ENCODE measurements at regions not wholly inside any gene's neighbourhood (a gene's known extent, or its start where the extent isn't known, plus 50 kb on each side); places are given as distances from the start of the nearest gene placed in this dataset.

DNA sequence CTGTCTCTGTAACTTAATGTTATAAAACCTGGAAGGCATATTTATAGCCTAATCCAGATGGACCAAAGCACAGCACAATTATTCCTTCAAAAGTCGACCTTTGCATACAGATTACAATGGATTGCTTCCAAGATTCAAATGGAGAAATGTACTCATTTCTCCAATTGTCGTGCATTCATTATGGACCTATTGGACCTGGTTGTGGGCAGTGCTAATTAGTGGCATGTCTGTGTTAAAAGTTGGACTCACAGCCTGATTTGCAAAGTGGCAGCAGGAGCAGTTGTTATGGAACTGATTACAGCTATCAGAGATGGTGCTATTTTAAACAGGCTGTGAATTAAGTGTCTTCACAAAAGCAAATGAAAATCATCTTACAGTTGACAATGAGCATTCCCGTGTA, 1529.3 kb upstream of the SLC10A2 start:
- H3K27ac Mint-ChIP-seq, result no peak overlapping the region
- ATAC-seq (ENCODE audit: low read depth in 2 of 2), result no peak
- Histone ChIP-seq H3K9me3 (ENCODE audit: control insufficient read depth in 2 of 2, low read length in 2 of 2) (no peaks in the 10 kb centered on the region), H3K4me3 (ENCODE audit: low read depth, low read length) (no peak overlapping the region), H3K4me1 (ENCODE audit: control insufficient read depth, insufficient read depth, low read length, poor library complexity, severe bottlenecking) (no peaks in the 10 kb centered on the region), H3K27me3 (ENCODE audit: control insufficient read depth, insufficient read depth, low read length) (no peaks in the 10 kb centered on the region), H3K27ac (ENCODE audit: insufficient read depth, low read length, poor library complexity, severe bottlenecking) (no peak overlapping the region), H3K36me3 (ENCODE audit: control insufficient read depth, insufficient read depth, low read length) (no peaks in the 10 kb centered on the region)
- no peak for DNase-seq
- H3K4me3 Mint-ChIP-seq, result no peak overlapping the region
- no peaks in the 10 kb centered on the region for H3K27me3 Mint-ChIP-seq
- peaks cover 0 to 7% (median 5%) of the 10 kb centered on the region in 7 donors for H3K9me3 Mint-ChIP-seq
- H3K4me1 Mint-ChIP-seq, result no peaks in the 10 kb centered on the region
- H3K36me3 Mint-ChIP-seq, result no peaks in the 10 kb centered on the region

DNA sequence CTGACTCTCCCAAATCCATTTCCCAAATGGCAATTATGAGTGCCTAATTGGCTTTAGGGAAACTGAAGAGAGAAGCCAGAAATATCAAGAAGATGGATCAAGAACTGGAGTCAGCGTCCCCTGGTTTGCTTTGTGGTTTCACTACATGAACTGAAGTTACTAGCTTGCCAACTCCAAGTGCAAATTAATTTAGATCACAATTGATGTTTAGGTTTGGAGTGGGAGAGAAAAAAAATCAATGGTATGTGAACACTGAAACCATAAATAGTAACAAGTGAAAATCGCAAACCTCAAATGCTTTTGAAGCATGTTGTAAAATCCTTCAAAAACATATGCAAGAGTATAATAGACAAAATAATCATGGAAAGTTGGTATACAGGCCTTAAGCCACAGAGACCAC, 1528.6 kb upstream of the SLC10A2 start:
- H3K27ac ChIP-seq (ENCODE audit: insufficient read depth, low read length, poor library complexity, severe bottlenecking), result no peak overlapping the region
- no peak for DNase-seq
- H3K27me3 ChIP-seq (ENCODE audit: control insufficient read depth, insufficient read depth, low read length), result no peaks in the 10 kb centered on the region

DNA sequence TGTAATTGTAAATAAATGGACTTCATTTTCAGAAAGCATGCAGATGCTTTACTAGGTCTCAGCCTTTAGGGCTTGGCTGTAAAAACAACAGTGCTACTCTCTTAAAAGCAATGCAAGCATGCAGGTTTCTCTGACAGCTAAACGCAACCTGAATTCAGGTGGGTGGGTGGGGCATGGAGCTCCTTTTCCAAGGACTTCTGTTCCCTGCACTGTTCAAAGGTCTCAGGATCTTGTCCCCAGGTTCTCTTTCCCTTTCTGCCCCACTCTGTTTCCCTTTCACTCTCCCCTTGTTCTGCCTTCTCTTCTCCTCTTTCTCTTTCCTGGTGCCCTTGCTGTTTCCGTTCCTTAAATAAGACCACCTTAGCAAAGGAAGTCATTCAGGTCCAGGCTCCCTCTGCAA, 1527.5 kb upstream of the SLC10A2 start:
- H3K9me3 ChIP-seq (ENCODE audit: control insufficient read depth in 2 of 2, low read length in 2 of 2), result no peaks in the 10 kb centered on the region
- peaks cover 0 to 9% (median 2%) of the 10 kb centered on the region in 7 donors for H3K9me3 Mint-ChIP-seq
- no peaks in the 10 kb centered on the region for H3K27me3 Mint-ChIP-seq

More for the DNA sequence above, 1528.6 kb upstream of the SLC10A2 start:
- Mint-ChIP-seq H3K36me3 (no peaks in the 10 kb centered on the region), H3K27ac (no peak overlapping the region), H3K27me3 (no peaks in the 10 kb centered on the region), H3K9me3 (peaks cover 0 to 9% (median 3%) of the 10 kb centered on the region in 7 donors), H3K4me3 (no peak overlapping the region), H3K4me1 (no peaks in the 10 kb centered on the region)
- no peak overlapping the region for H3K4me3 ChIP-seq (ENCODE audit: low read depth, low read length)
- H3K9me3 ChIP-seq (ENCODE audit: control insufficient read depth in 2 of 2, low read length in 2 of 2), result no peaks in the 10 kb centered on the region
- no peak for ATAC-seq (ENCODE audit: low read depth in 2 of 2)
- H3K36me3 ChIP-seq (ENCODE audit: control insufficient read depth, insufficient read depth, low read length), result no peaks in the 10 kb centered on the region
- no peaks in the 10 kb centered on the region for H3K4me1 ChIP-seq (ENCODE audit: control insufficient read depth, insufficient read depth, low read length, poor library complexity, severe bottlenecking)

DNA sequence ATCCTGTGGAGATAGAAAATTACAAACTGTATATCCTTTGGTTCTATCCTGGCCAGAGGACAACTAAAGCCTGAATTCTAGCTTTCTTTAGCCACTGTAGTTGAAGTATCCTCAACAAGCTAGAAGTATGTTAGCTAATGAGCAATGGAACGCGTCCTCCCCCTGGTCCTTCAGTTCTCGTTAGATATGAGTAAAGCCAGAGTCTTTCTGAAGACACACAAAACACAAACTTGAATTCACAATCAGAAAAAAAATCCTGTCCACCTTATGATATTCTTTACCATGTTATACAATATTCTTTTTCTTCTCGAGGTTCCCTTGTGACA, 1527.0 kb upstream of the SLC10A2 start:
- Mint-ChIP-seq H3K4me1 (no peaks in the 10 kb centered on the region), H3K4me3 (no peak overlapping the region), H3K36me3 (no peaks in the 10 kb centered on the region), H3K27me3 (no peaks in the 10 kb centered on the region), H3K9me3 (peaks cover 0 to 9% (median 2%) of the 10 kb centered on the region in 7 donors), H3K27ac (no peak overlapping the region)
- Histone ChIP-seq H3K36me3 (ENCODE audit: control insufficient read depth, insufficient read depth, low read length) (no peaks in the 10 kb centered on the region), H3K27me3 (ENCODE audit: control insufficient read depth, insufficient read depth, low read length) (no peaks in the 10 kb centered on the region), H3K4me3 (ENCODE audit: low read depth, low read length) (no peak overlapping the region), H3K9me3 (ENCODE audit: control insufficient read depth in 2 of 2, low read length in 2 of 2) (no peaks in the 10 kb centered on the region), H3K4me1 (ENCODE audit: control insufficient read depth, insufficient read depth, low read length, poor library complexity, severe bottlenecking) (no peaks in the 10 kb centered on the region), H3K27ac (ENCODE audit: insufficient read depth, low read length, poor library complexity, severe bottlenecking) (no peak overlapping the region)
- ATAC-seq (ENCODE audit: low read depth in 2 of 2) (no peak), DNase-seq (no peak)

More for the DNA sequence above, 1527.5 kb upstream of the SLC10A2 start:
- no peak for DNase-seq
- Histone ChIP-seq H3K4me3 (ENCODE audit: low read depth, low read length) (no peak overlapping the region), H3K36me3 (ENCODE audit: control insufficient read depth, insufficient read depth, low read length) (no peaks in the 10 kb centered on the region), H3K27me3 (ENCODE audit: control insufficient read depth, insufficient read depth, low read length) (no peaks in the 10 kb centered on the region), H3K4me1 (ENCODE audit: control insufficient read depth, insufficient read depth, low read length, poor library complexity, severe bottlenecking) (no peaks in the 10 kb centered on the region), H3K27ac (ENCODE audit: insufficient read depth, low read length, poor library complexity, severe bottlenecking) (no peak overlapping the region)
- Mint-ChIP-seq H3K27ac (no peak overlapping the region), H3K4me1 (no peaks in the 10 kb centered on the region), H3K36me3 (no peaks in the 10 kb centered on the region), H3K4me3 (no peak overlapping the region)
- no peak for ATAC-seq (ENCODE audit: low read depth in 2 of 2)

DNA sequence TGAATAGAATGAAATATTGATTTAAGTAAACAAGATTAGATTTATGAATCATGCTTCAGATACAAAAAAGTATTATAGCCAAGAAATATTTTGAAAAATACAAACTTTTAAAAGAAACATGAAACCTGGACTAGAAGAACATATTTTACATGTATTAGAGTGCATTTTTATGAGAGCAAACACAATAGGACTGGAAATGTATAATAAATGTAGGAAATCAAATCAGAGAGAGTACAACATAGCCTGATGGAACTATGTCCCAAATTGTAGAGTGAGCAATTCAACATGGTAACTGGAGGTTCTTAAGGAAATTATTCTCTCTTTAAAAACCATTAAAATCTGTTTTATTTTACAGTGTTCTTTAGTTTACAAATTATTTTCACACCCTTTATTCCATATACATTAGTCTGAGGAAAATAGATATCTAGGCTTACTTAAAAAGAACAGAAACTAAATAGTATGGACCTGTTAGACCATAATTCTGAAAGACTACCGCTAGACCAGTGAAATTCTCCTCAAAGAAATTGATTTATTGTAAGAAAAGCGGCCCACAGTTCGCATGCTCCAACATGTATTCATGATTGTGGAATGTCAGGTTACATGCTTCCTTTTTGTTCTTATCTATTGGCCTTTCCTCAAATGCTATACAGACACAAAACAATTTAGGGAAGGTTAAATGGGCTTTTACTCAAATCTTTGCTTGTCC, 1526.5 kb upstream of the SLC10A2 start:
- H3K4me1 ChIP-seq (ENCODE audit: control insufficient read depth, insufficient read depth, low read length, poor library complexity, severe bottlenecking), result no peaks in the 10 kb centered on the region
- Mint-ChIP-seq H3K27me3 (no peaks in the 10 kb centered on the region), H3K36me3 (no peaks in the 10 kb centered on the region), H3K4me3 (no peak overlapping the region), H3K4me1 (no peaks in the 10 kb centered on the region), H3K27ac (no peak overlapping the region), H3K9me3 (peaks cover 0 to 9% (median 2%) of the 10 kb centered on the region in 7 donors)
- no peaks in the 10 kb centered on the region for H3K36me3 ChIP-seq (ENCODE audit: control insufficient read depth, insufficient read depth, low read length)
- no peak overlapping the region for H3K4me3 ChIP-seq (ENCODE audit: low read depth, low read length)
- no peak overlapping the region for H3K27ac ChIP-seq (ENCODE audit: insufficient read depth, low read length, poor library complexity, severe bottlenecking)
- DNase-seq (no peak), ATAC-seq (ENCODE audit: low read depth in 2 of 2) (no peak)
- H3K9me3 ChIP-seq (ENCODE audit: control insufficient read depth in 2 of 2, low read length in 2 of 2), result no peaks in the 10 kb centered on the region
- no peaks in the 10 kb centered on the region for H3K27me3 ChIP-seq (ENCODE audit: control insufficient read depth, insufficient read depth, low read length)

DNA sequence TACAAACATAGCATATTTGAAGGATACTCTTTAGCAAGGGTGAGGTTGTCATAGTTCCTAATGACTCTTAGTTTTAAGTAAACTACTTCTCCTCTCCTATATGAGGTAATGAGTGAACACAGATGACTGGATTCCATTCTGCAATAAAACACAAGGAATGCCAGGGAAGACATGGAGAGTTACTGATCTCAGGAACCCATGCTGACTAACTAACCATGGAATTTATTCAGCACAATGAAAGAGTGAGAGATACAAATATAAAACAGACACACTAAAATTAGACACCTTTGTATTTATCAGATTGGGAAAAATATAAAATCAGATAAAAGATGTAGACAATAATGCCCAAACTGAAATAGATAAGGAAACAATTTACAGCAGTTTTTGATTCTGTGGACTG, 1525.9 kb upstream of the SLC10A2 start:
- H3K27ac Mint-ChIP-seq, result no peak overlapping the region
- Histone ChIP-seq H3K27me3 (ENCODE audit: control insufficient read depth, insufficient read depth, low read length) (no peaks in the 10 kb centered on the region), H3K4me1 (ENCODE audit: control insufficient read depth, insufficient read depth, low read length, poor library complexity, severe bottlenecking) (no peaks in the 10 kb centered on the region), H3K27ac (ENCODE audit: insufficient read depth, low read length, poor library complexity, severe bottlenecking) (no peak overlapping the region), H3K36me3 (ENCODE audit: control insufficient read depth, insufficient read depth, low read length) (no peaks in the 10 kb centered on the region), H3K4me3 (ENCODE audit: low read depth, low read length) (no peak overlapping the region), H3K9me3 (ENCODE audit: control insufficient read depth in 2 of 2, low read length in 2 of 2) (no peaks in the 10 kb centered on the region)
- no peak for DNase-seq
- H3K9me3 Mint-ChIP-seq, result peaks cover 0 to 14% (median 3%) of the 10 kb centered on the region in 7 donors
- H3K27me3 Mint-ChIP-seq, result no peaks in the 10 kb centered on the region
- ATAC-seq (ENCODE audit: low read depth in 2 of 2), result no peak
- no peaks in the 10 kb centered on the region for H3K36me3 Mint-ChIP-seq
- no peak overlapping the region for H3K4me3 Mint-ChIP-seq
- no peaks in the 10 kb centered on the region for H3K4me1 Mint-ChIP-seq

DNA sequence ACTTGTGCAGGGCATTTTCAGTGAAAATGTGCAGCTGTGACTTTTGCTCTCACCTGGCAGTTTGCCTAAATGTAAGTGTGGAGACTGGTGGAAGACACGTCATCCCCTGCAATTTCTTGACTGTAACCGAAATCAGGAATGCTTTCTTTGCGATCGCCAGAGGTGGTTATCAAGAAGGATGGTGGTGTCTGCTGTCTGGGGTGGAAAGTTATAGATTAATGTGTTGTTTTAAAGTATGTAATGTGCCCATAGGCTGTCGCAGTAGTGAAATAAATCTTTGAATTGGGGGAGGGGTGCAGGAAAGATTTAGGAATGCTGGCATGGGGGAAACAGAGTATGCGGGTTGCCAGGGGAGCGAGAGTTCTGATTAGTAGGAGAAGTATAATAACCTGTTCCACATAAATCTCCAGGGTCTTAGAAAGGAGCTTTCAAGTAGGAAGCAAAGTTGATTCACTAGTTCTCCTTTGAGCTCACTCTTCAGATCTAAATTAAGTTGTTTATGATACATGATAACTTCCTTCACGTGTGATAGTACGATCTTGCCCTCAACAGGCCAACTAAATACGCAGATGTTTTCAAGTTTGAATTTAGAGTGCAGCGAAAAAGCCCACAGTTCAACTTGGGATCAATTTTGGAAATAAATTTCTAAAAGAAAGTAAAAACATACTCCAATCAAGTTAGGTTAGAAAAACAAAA, 1520.0 kb upstream of the SLC10A2 start:
- H3K27ac ChIP-seq (ENCODE audit: insufficient read depth, low read length, poor library complexity, severe bottlenecking), result no peak overlapping the region
- no peaks in the 10 kb centered on the region for H3K9me3 ChIP-seq (ENCODE audit: control insufficient read depth in 2 of 2, low read length in 2 of 2)
- no peaks in the 10 kb centered on the region for H3K36me3 Mint-ChIP-seq
- ATAC-seq (ENCODE audit: low read depth in 2 of 2) (no peak), DNase-seq (no peak)
- H3K4me1 ChIP-seq (ENCODE audit: control insufficient read depth, insufficient read depth, low read length, poor library complexity, severe bottlenecking), result no peaks in the 10 kb centered on the region
- no peak overlapping the region for H3K4me3 ChIP-seq (ENCODE audit: low read depth, low read length)
- no peaks in the 10 kb centered on the region for H3K4me1 Mint-ChIP-seq
- no peaks in the 10 kb centered on the region for H3K36me3 ChIP-seq (ENCODE audit: control insufficient read depth, insufficient read depth, low read length)
- H3K9me3 Mint-ChIP-seq, result peaks cover 0 to 16% (median 5%) of the 10 kb centered on the region in 7 donors
- H3K4me3 Mint-ChIP-seq, result no peak overlapping the region
- H3K27me3 ChIP-seq (ENCODE audit: control insufficient read depth, insufficient read depth, low read length), result no peaks in the 10 kb centered on the region
- H3K27me3 Mint-ChIP-seq, result no peaks in the 10 kb centered on the region
- H3K27ac Mint-ChIP-seq, result no peak overlapping the region

DNA sequence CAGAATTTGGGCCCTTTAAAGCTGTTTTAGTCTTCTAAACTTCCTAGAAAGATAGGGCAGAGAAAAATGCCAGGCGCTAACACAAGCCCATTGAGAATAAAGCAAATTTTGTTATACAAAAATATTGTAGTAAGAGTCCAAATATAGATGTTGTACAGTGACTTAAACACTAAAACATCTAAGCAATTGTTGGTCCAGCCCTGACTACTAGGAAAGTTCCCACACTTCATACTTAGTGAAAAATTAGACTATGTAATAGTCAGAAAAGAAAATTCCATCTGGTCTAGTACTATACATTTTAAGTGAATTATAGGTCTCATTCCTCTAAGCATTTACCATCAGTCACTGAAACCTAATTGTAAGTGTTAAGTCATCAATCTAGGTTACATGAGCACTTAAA, 1518.3 kb upstream of the SLC10A2 start:
- Mint-ChIP-seq H3K4me3 (no peak overlapping the region), H3K27me3 (no peaks in the 10 kb centered on the region), H3K36me3 (no peaks in the 10 kb centered on the region), H3K9me3 (peaks cover 0 to 18% (median 6%) of the 10 kb centered on the region in 7 donors), H3K4me1 (no peaks in the 10 kb centered on the region), H3K27ac (no peak overlapping the region)
- ATAC-seq (ENCODE audit: low read depth in 2 of 2) (no peak), DNase-seq (no peak)
- no peaks in the 10 kb centered on the region for H3K27me3 ChIP-seq (ENCODE audit: control insufficient read depth, insufficient read depth, low read length)
- no peaks in the 10 kb centered on the region for H3K9me3 ChIP-seq (ENCODE audit: control insufficient read depth in 2 of 2, low read length in 2 of 2)
- H3K4me1 ChIP-seq (ENCODE audit: control insufficient read depth, insufficient read depth, low read length, poor library complexity, severe bottlenecking), result no peaks in the 10 kb centered on the region
- H3K4me3 ChIP-seq (ENCODE audit: low read depth, low read length), result no peak overlapping the region
- no peak overlapping the region for H3K27ac ChIP-seq (ENCODE audit: insufficient read depth, low read length, poor library complexity, severe bottlenecking)
- H3K36me3 ChIP-seq (ENCODE audit: control insufficient read depth, insufficient read depth, low read length), result no peaks in the 10 kb centered on the region

All from CD4-positive, CD25-positive, alpha-beta regulatory T cell (primary cell).